CD4-positive, alpha-beta T cell (primary cell): ENCODE measurements at regions not wholly inside any gene's neighbourhood (a gene's known extent, or its start where the extent isn't known, plus 50 kb on each side); places are given as distances from the start of the nearest gene placed in this dataset.

Experiments used
- ATAC-seq: fragments of 200-7000 bp; cut with Tn5 transposase; one replicate; pipeline ENCODE4 v1.10.0; 2022; ENCODE audit warnings: mild to moderate bottlenecking; ENCODE audit not compliant: poor library complexity
- CTCF ChIA-PET: fragments of 350-600 bp; sonication (Branson Sonifier 250); formaldehyde crosslinking; loops from one replicate; lab custom pipeline; 2021; ENCODE audit warnings: antibody characterized with exemption, inconsistent platforms; lab: Charles Lee
- POLR2A ChIA-PET: fragments of 350-600 bp; sonication (Branson Sonifier 250); formaldehyde crosslinking; loops from one replicate; lab custom pipeline; 2021; ENCODE audit warnings: antibody characterized with exemption, inconsistent platforms; lab: Charles Lee
- DNase-seq, 14 experiments: peaks; one replicate each; pipeline ENCODE4 v3.0.0-alpha.2; 2013 to 2020; ENCODE audit warnings: mixed read lengths in 2 of 14
- H3K27ac ChIP-seq, 2 donors: one replicate each; pipeline versions ENCODE4 v1.5.1 to v1.7.0; 2013; ENCODE audit warnings: low read length in 2 of 2, low read depth in 1 of 2, mild to moderate bottlenecking in 1 of 2
- H3K27me3 ChIP-seq, 2 experiments: 1 replicate in 1 of 2; 2 replicates in 1 of 2; pipeline versions ENCODE4 v1.6.1 to v1.7.0; 2013; ENCODE audit warnings: low read length in 2 of 2, control low read depth in 1 of 2, mild to moderate bottlenecking in 1 of 2, moderate library complexity in 1 of 2; ENCODE audit not compliant: insufficient read depth in 2 of 2, control insufficient read depth in 1 of 2
- H3K36me3 ChIP-seq: one replicate; pipeline ENCODE4 v1.6.1; 2013; ENCODE audit warnings: low read length, control low read depth; ENCODE audit not compliant: insufficient read depth
- H3K4me1 ChIP-seq: one replicate; pipeline ENCODE4 v1.6.1; 2013; ENCODE audit warnings: low read length, control low read depth; ENCODE audit not compliant: insufficient read depth
- H3K4me3 ChIP-seq: one replicate; pipeline ENCODE4 v1.5.1; 2013; ENCODE audit warnings: mild to moderate bottlenecking, low read length, moderate library complexity
- H3K9me3 ChIP-seq, 2 experiments: 1 replicate in 1 of 2; 2 replicates in 1 of 2; pipeline versions ENCODE4 v1.6.1 to v1.7.0; 2013; ENCODE audit warnings: low read length in 2 of 2, mild to moderate bottlenecking in 2 of 2, control low read depth in 1 of 2, moderate library complexity in 1 of 2; ENCODE audit not compliant: control insufficient read depth in 1 of 2, insufficient read depth in 1 of 2
- H3K27ac Mint-ChIP-seq: one replicate; pipeline ENCODE4 v1.8.0; 2020; ENCODE audit warnings: mixed read lengths
- H3K27me3 Mint-ChIP-seq: one replicate; pipeline ENCODE4 v1.8.0; 2021; ENCODE audit warnings: mixed read lengths
- H3K36me3 Mint-ChIP-seq: one replicate; pipeline ENCODE4 v1.8.0; 2021; ENCODE audit warnings: low read depth, mixed read lengths
- H3K4me1 Mint-ChIP-seq: one replicate; pipeline ENCODE4 v1.8.0; 2021; ENCODE audit warnings: low read depth, mixed read lengths
- H3K4me3 Mint-ChIP-seq: one replicate; pipeline ENCODE4 v1.8.0; 2020; ENCODE audit warnings: mild to moderate bottlenecking, mixed read lengths
- H3K9me3 Mint-ChIP-seq: one replicate; pipeline ENCODE4 v1.8.0; 2020; ENCODE audit warnings: mixed read lengths
- intact Hi-C, 2 experiments: fragments of 100-400 bp; cut with DNase I in 1 of 2; cut with micrococcal nuclease in 1 of 2; formaldehyde crosslinking; loops; one replicate each; pipeline versions ENCODE4 v1.15.1 to v1.9.0; 2023 to 2025; cut with DNase I, micrococcal nuclease
- TF ChIP-seq, protein P1 (sequence below): fragments of 200-600 bp; IDR thresholded peaks from one replicate; pipeline ENCODE4 v1.8.0; 2022; ENCODE audit warnings: antibody characterized with exemption, mild to moderate bottlenecking

DNA sequence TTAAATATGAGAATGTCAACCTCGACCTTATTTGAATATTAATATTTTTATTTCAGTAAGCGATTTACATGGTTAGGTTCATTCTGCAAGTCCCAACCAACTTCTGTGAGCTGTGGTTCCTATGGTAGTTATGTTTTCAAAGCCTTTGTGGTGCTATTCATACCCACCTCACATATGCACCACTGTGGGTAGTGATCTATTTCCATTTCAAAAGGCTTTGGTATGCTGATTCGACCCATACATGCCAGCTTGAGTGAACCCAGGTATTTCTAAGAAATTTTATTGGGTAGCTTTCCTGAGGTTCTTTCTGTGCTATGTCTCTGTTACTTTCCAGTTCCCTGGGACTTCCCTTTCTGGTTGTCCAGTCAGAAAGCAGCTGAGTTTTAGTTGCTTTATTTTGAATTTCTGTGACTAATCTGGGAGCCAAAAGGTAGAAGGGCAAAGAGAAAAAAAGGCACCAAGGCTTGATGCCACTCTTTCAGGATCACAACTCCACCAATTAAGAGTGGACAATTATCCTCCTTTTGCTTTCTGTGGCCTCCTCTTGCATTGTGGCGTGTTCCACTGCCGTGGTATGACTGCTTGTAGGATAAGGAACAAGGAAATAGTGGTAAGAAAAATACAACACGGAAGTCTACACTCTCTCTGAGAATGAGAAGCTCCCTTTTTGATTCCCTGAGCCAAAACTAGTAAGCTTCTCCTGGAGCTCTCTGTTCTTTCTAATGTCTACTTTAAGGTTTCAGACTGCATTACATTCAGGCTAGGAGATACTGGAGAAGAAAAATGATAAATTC is 729.1 kb downstream of the NOVA1 start:
- ChIA-PET POLR2A (no interaction called here), CTCF (no interaction called here)
- H3K4me3 Mint-ChIP-seq, result no peak overlapping the region
- no peaks in the 10 kb centered on the region for H3K4me1 Mint-ChIP-seq
- peaks cover 0 to under 1% of the 10 kb centered on the region in 2 experiments for H3K9me3 ChIP-seq
- ATAC-seq (no peak), DNase-seq (no peak)
- H3K4me1 ChIP-seq, result no peaks in the 10 kb centered on the region
- no peak overlapping the region for H3K4me3 ChIP-seq
- no peaks in the 10 kb centered on the region for H3K36me3 Mint-ChIP-seq
- peaks cover 12% of the 10 kb centered on the region for H3K9me3 Mint-ChIP-seq
- intact Hi-C loops, result no loop called here
- no peaks in the 10 kb centered on the region for H3K36me3 ChIP-seq
- no peaks in the 10 kb centered on the region for H3K27me3 Mint-ChIP-seq
- no peak overlapping the region for H3K27ac Mint-ChIP-seq
- no peaks in the 10 kb centered on the region for H3K27me3 ChIP-seq
- H3K27ac ChIP-seq, result no peak overlapping the region
- TF ChIP-seq, protein P1, sequence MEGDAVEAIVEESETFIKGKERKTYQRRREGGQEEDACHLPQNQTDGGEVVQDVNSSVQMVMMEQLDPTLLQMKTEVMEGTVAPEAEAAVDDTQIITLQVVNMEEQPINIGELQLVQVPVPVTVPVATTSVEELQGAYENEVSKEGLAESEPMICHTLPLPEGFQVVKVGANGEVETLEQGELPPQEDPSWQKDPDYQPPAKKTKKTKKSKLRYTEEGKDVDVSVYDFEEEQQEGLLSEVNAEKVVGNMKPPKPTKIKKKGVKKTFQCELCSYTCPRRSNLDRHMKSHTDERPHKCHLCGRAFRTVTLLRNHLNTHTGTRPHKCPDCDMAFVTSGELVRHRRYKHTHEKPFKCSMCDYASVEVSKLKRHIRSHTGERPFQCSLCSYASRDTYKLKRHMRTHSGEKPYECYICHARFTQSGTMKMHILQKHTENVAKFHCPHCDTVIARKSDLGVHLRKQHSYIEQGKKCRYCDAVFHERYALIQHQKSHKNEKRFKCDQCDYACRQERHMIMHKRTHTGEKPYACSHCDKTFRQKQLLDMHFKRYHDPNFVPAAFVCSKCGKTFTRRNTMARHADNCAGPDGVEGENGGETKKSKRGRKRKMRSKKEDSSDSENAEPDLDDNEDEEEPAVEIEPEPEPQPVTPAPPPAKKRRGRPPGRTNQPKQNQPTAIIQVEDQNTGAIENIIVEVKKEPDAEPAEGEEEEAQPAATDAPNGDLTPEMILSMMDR, result no peak

DNA sequence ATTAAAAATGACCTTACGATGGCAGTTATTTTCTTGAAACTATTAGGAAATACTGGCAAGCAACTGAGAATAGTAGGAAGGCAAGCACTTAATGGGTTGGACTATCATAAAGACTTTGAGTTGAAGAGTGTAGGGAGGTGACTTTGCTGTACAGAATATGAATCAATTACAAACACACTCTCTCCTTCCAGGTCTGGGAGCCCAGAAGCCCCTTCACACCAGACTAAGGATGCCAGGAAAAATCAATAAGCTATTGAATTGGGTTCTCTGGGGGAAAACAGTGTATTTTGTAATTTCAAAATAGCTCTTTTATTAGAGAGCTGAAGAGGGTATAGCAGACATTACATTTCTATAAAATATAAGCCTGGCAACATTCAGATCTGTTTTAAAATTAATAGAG is 736.4 kb downstream of the NOVA1 start:
- Mint-ChIP-seq H3K36me3 (no peaks in the 10 kb centered on the region), H3K27ac (no peak overlapping the region), H3K4me3 (no peak overlapping the region), H3K4me1 (no peaks in the 10 kb centered on the region), H3K9me3 (peaks cover 8% of the 10 kb centered on the region), H3K27me3 (no peaks in the 10 kb centered on the region)
- ATAC-seq, result no peak
- Histone ChIP-seq H3K27me3 (no peaks in the 10 kb centered on the region), H3K36me3 (no peaks in the 10 kb centered on the region), H3K4me1 (no peaks in the 10 kb centered on the region), H3K27ac (no peak overlapping the region), H3K4me3 (no peak overlapping the region), H3K9me3 (peaks cover 0 to 11% of the 10 kb centered on the region in 2 experiments)
- ChIA-PET CTCF (no interaction called here), POLR2A (no interaction called here)
- TF ChIP-seq, protein P1, result no peak
- no peak for DNase-seq
- intact Hi-C loops, result no loop called here

DNA sequence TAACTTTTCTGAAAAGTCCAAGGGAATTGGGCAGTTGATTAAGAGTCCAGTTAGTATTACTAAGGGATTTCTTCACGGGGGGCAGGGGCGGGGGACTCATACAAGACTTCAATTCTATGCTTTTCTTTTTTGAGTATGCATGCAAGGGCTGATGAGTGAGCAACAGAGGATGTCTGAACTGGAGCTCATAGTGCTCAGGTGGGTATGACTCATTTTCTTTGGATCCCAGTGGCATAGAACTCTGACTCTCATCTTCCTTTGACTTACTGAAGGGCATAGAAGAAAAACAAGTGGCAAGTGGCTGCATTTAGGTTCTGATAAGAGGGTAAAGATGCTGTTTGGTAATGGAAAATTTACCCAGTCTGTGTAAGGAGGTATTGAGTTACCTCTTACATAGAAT is 749.2 kb downstream of the NOVA1 start:
- CTCF ChIA-PET, result no interaction called here
- DNase-seq, result no peak
- Mint-ChIP-seq H3K27ac (no peak overlapping the region), H3K27me3 (no peaks in the 10 kb centered on the region), H3K9me3 (peaks cover 8% of the 10 kb centered on the region), H3K4me1 (no peaks in the 10 kb centered on the region), H3K36me3 (no peaks in the 10 kb centered on the region), H3K4me3 (no peak overlapping the region)
- no peaks in the 10 kb centered on the region for H3K9me3 ChIP-seq
- no peak overlapping the region for H3K4me3 ChIP-seq
- no peaks in the 10 kb centered on the region for H3K4me1 ChIP-seq
- TF ChIP-seq, protein P1, result no peak
- ATAC-seq, result no peak
- POLR2A ChIA-PET, result no interaction called here
- H3K27ac ChIP-seq, result no peak overlapping the region
- intact Hi-C loops, result no loop called here
- no peaks in the 10 kb centered on the region for H3K36me3 ChIP-seq
- no peaks in the 10 kb centered on the region for H3K27me3 ChIP-seq
